ENCODE measurements at regions not wholly inside any gene's neighbourhood (a gene's known extent, or its start where the extent isn't known, plus 50 kb on each side); places are given as distances from the start of the nearest gene placed in this dataset.

- TF ChIP-seq EZH2 (IDR thresholded peaks at IDR 0.05; ENCODE audit: low read length, missing control alignments) = no peak
- no peak for TF ChIP-seq CTCF (conservative IDR thresholded peaks at IDR 0.05 in 1 of 2, IDR thresholded peaks at IDR 0.05 in 1 of 2; ENCODE audit: low read depth in 1 of 2, low read length in 2 of 2)
Measured at GRCh38 chrY:14145614-14146013, 89.6 kb downstream of the VCY1B start.
